ENCODE measurements at regions not wholly inside any gene's neighbourhood (a gene's known extent, or its start where the extent isn't known, plus 50 kb on each side); places are given as distances from the start of the nearest gene placed in this dataset.

- Histone ChIP-seq H3K36me3 (ENCODE audit: control insufficient read depth in 2 of 2, insufficient read depth in 2 of 2, low read length in 1 of 2) (no peaks in the 10 kb centered on the region), H3K9me3 (ENCODE audit: control insufficient read depth in 2 of 2, insufficient read depth in 1 of 2, low read length in 1 of 2) (no peaks in the 10 kb centered on the region), H3K4me3 (ENCODE audit: low read length in 2 of 2) (no peak overlapping the region), H3K4me1 (ENCODE audit: control insufficient read depth in 2 of 2, insufficient read depth in 2 of 2, low read length in 2 of 2) (no peaks in the 10 kb centered on the region), H3K27ac (ENCODE audit: low read depth in 1 of 2, low read length in 1 of 2) (no peak overlapping the region), H3K27me3 (ENCODE audit: control insufficient read depth in 2 of 2, insufficient read depth in 1 of 2, low read length in 1 of 2) (no peaks in the 10 kb centered on the region)
- DNase-seq (ENCODE audit: low read depth in 6 of 9, low spot score in 9 of 9), result no peak
Observed at GRCh38 chr4:125390727-125391126, 76.0 kb downstream of the FAT4 start.

DNA sequence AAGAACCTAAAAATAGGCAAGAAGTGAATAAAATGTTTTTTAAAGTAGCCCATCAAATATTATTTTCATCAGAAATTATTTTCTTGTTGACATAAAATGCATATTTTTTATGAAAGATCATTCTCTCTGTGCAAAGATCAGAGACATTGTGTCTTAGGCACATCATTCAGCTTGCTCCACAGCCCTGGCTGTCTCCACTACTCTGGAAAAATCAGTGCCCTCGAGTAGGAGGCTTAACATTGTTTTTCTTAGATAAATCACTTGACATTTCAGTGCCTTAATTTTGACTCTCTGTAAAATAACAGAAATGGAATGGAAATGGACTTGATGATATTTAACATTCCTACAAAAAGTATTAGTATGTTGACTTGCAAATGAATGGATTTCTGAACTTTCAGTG, 77.9 kb downstream of the FAT4 start:
- no peak for DNase-seq (ENCODE audit: low read depth in 6 of 9, low spot score in 9 of 9)
- Histone ChIP-seq H3K4me1 (ENCODE audit: control insufficient read depth in 2 of 2, insufficient read depth in 2 of 2, low read length in 2 of 2) (no peaks in the 10 kb centered on the region), H3K4me3 (ENCODE audit: low read length in 2 of 2) (no peak overlapping the region), H3K9me3 (ENCODE audit: control insufficient read depth in 2 of 2, insufficient read depth in 1 of 2, low read length in 1 of 2) (no peaks in the 10 kb centered on the region), H3K27ac (ENCODE audit: low read depth in 1 of 2, low read length in 1 of 2) (no peak overlapping the region), H3K36me3 (ENCODE audit: control insufficient read depth in 2 of 2, insufficient read depth in 2 of 2, low read length in 1 of 2) (no peaks in the 10 kb centered on the region), H3K27me3 (ENCODE audit: control insufficient read depth in 2 of 2, insufficient read depth in 1 of 2, low read length in 1 of 2) (no peaks in the 10 kb centered on the region)
- WGBS, result 80% methylated on average over 1 of the region's 1 CpG

DNA sequence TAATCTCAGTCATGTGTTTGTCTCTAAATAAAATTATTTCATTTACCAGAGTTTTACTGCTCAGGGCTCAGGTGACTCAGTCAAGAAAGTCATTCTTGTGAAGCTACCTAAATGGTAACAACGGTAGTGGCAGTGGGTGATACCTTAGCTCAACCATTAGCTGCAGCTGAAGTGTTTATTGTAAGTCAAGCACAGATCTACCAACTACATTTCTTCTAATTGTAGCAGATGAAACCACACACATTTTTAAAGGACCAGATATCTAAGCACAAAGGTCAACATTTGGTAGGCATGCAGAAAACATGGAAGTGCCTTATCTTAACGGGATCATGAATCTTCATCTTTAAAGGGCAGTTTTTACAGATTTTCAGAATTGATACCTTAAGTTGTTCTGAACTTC, 79.1 kb downstream of the FAT4 start:
- no peak overlapping the region for H3K4me3 ChIP-seq (ENCODE audit: low read length in 2 of 2)
- 89% methylated on average over 2 of the region's 2 CpGs for whole genome bisulfite sequencing
- H3K27me3 ChIP-seq (ENCODE audit: control insufficient read depth in 2 of 2, insufficient read depth in 1 of 2, low read length in 1 of 2), result no peaks in the 10 kb centered on the region
- H3K9me3 ChIP-seq (ENCODE audit: control insufficient read depth in 2 of 2, insufficient read depth in 1 of 2, low read length in 1 of 2), result no peaks in the 10 kb centered on the region
- DNase-seq (ENCODE audit: low read depth in 6 of 9, low spot score in 9 of 9), result no peak
- no peaks in the 10 kb centered on the region for H3K36me3 ChIP-seq (ENCODE audit: control insufficient read depth in 2 of 2, insufficient read depth in 2 of 2, low read length in 1 of 2)
- H3K27ac ChIP-seq (ENCODE audit: low read depth in 1 of 2, low read length in 1 of 2), result no peak overlapping the region
- no peaks in the 10 kb centered on the region for H3K4me1 ChIP-seq (ENCODE audit: control insufficient read depth in 2 of 2, insufficient read depth in 2 of 2, low read length in 2 of 2)

- 34% methylated on average over 2 of the region's 2 CpGs for WGBS
- Histone ChIP-seq H3K9me3 (ENCODE audit: control insufficient read depth in 2 of 2, insufficient read depth in 1 of 2, low read length in 1 of 2) (no peaks in the 10 kb centered on the region), H3K27ac (ENCODE audit: low read depth in 1 of 2, low read length in 1 of 2) (no peak overlapping the region), H3K27me3 (ENCODE audit: control insufficient read depth in 2 of 2, insufficient read depth in 1 of 2, low read length in 1 of 2) (no peaks in the 10 kb centered on the region), H3K36me3 (ENCODE audit: control insufficient read depth in 2 of 2, insufficient read depth in 2 of 2, low read length in 1 of 2) (no peaks in the 10 kb centered on the region), H3K4me3 (ENCODE audit: low read length in 2 of 2) (no peak overlapping the region), H3K4me1 (ENCODE audit: control insufficient read depth in 2 of 2, insufficient read depth in 2 of 2, low read length in 2 of 2) (no peaks in the 10 kb centered on the region)
- DNase-seq (ENCODE audit: low read depth in 6 of 9, low spot score in 9 of 9), result no peak
Observed at GRCh38 chr4:125397226-125397625, 82.5 kb downstream of the FAT4 start.

GRCh38 chr4:125398263-125399002, 83.7 kb downstream of the FAT4 start:
- Histone ChIP-seq H3K27me3 (ENCODE audit: control insufficient read depth in 2 of 2, insufficient read depth in 1 of 2, low read length in 1 of 2) (no peaks in the 10 kb centered on the region), H3K27ac (ENCODE audit: low read depth in 1 of 2, low read length in 1 of 2) (no peak overlapping the region), H3K36me3 (ENCODE audit: control insufficient read depth in 2 of 2, insufficient read depth in 2 of 2, low read length in 1 of 2) (no peaks in the 10 kb centered on the region), H3K4me1 (ENCODE audit: control insufficient read depth in 2 of 2, insufficient read depth in 2 of 2, low read length in 2 of 2) (no peaks in the 10 kb centered on the region), H3K4me3 (ENCODE audit: low read length in 2 of 2) (no peak overlapping the region), H3K9me3 (ENCODE audit: control insufficient read depth in 2 of 2, insufficient read depth in 1 of 2, low read length in 1 of 2) (no peaks in the 10 kb centered on the region)
- WGBS, result 80% methylated on average over 9 of the region's 9 CpGs
- no peak for DNase-seq (ENCODE audit: low read depth in 6 of 9, low spot score in 9 of 9)

DNA sequence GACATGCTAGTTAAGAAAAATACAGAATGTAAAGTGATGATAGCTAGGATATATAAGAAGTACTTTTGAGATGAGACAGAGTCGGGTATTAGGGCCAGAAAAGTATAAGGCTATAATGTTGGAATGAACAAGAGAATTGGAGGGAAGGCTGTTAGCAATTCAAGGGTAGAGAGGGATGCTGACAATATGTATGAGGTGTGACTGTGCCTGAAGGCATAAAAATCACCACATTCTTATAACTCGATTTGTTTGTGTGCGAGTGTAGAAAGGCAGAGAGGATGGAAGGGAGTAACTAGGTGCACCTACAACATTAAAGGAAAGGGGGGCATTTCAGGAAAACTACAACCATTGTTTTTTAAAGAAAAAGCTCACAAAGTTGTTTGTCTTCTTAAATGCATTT, 86.0 kb downstream of the FAT4 start:
- H3K4me3 ChIP-seq (ENCODE audit: low read length in 2 of 2), result no peak overlapping the region
- H3K4me1 ChIP-seq (ENCODE audit: control insufficient read depth in 2 of 2, insufficient read depth in 2 of 2, low read length in 2 of 2), result no peaks in the 10 kb centered on the region
- no peak overlapping the region for H3K27ac ChIP-seq (ENCODE audit: low read depth in 1 of 2, low read length in 1 of 2)
- H3K36me3 ChIP-seq (ENCODE audit: control insufficient read depth in 2 of 2, insufficient read depth in 2 of 2, low read length in 1 of 2), result no peaks in the 10 kb centered on the region
- 32% methylated on average over 3 of the region's 3 CpGs for WGBS
- H3K27me3 ChIP-seq (ENCODE audit: control insufficient read depth in 2 of 2, insufficient read depth in 1 of 2, low read length in 1 of 2), result no peaks in the 10 kb centered on the region
- H3K9me3 ChIP-seq (ENCODE audit: control insufficient read depth in 2 of 2, insufficient read depth in 1 of 2, low read length in 1 of 2), result no peaks in the 10 kb centered on the region
- DNase-seq (ENCODE audit: low read depth in 6 of 9, low spot score in 9 of 9), result no peak

GRCh38 chr4:125401784-125402183, 87.0 kb downstream of the FAT4 start:
- Histone ChIP-seq H3K27ac (ENCODE audit: low read depth in 1 of 2, low read length in 1 of 2) (no peak overlapping the region), H3K36me3 (ENCODE audit: control insufficient read depth in 2 of 2, insufficient read depth in 2 of 2, low read length in 1 of 2) (no peaks in the 10 kb centered on the region), H3K4me1 (ENCODE audit: control insufficient read depth in 2 of 2, insufficient read depth in 2 of 2, low read length in 2 of 2) (no peaks in the 10 kb centered on the region), H3K4me3 (ENCODE audit: low read length in 2 of 2) (no peak overlapping the region), H3K9me3 (ENCODE audit: control insufficient read depth in 2 of 2, insufficient read depth in 1 of 2, low read length in 1 of 2) (no peaks in the 10 kb centered on the region), H3K27me3 (ENCODE audit: control insufficient read depth in 2 of 2, insufficient read depth in 1 of 2, low read length in 1 of 2) (no peaks in the 10 kb centered on the region)
- DNase-seq (ENCODE audit: low read depth in 6 of 9, low spot score in 9 of 9), result no peak
- WGBS, result 92% methylated on average over 2 of the region's 2 CpGs

- Histone ChIP-seq H3K27ac (ENCODE audit: low read depth in 1 of 2, low read length in 1 of 2) (no peak overlapping the region), H3K27me3 (ENCODE audit: control insufficient read depth in 2 of 2, insufficient read depth in 1 of 2, low read length in 1 of 2) (no peaks in the 10 kb centered on the region), H3K9me3 (ENCODE audit: control insufficient read depth in 2 of 2, insufficient read depth in 1 of 2, low read length in 1 of 2) (peaks cover 0 to 6% of the 10 kb centered on the region in 2 donors), H3K4me3 (ENCODE audit: low read length in 2 of 2) (no peak overlapping the region), H3K4me1 (ENCODE audit: control insufficient read depth in 2 of 2, insufficient read depth in 2 of 2, low read length in 2 of 2) (no peaks in the 10 kb centered on the region), H3K36me3 (ENCODE audit: control insufficient read depth in 2 of 2, insufficient read depth in 2 of 2, low read length in 1 of 2) (no peaks in the 10 kb centered on the region)
- 72% methylated on average over 2 of the region's 2 CpGs for WGBS
- no peak for DNase-seq (ENCODE audit: low read depth in 6 of 9, low spot score in 9 of 9)
Observed at GRCh38 chr4:125420526-125420925, 105.8 kb downstream of the FAT4 start.

DNA sequence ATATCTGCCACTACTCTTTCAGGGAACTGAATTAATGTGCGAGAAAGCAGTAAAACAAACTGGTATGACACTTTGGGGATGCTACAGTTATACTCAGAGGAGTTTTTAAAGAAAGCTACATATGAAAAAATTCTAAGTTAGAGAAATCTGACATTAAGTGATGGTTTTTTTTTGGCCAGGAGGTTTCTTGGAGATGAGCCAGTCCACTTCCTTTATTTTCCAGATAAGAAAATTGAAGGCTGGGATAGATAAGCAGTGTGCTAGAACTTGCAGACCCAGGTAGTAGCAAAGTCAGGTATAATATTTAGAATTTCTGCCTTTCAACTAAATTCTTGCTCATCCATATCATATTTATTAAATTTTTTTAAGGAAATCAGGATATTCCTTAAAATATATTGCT, 106.8 kb downstream of the FAT4 start:
- H3K9me3 ChIP-seq (ENCODE audit: control insufficient read depth in 2 of 2, insufficient read depth in 1 of 2, low read length in 1 of 2), result peaks cover 0 to 6% of the 10 kb centered on the region in 2 donors
- WGBS, result 36% methylated on average over 1 of the region's 1 CpG
- DNase-seq (ENCODE audit: low read depth in 6 of 9, low spot score in 9 of 9), result no peak
- H3K36me3 ChIP-seq (ENCODE audit: control insufficient read depth in 2 of 2, insufficient read depth in 2 of 2, low read length in 1 of 2), result no peaks in the 10 kb centered on the region
- no peak overlapping the region for H3K27ac ChIP-seq (ENCODE audit: low read depth in 1 of 2, low read length in 1 of 2)
- H3K27me3 ChIP-seq (ENCODE audit: control insufficient read depth in 2 of 2, insufficient read depth in 1 of 2, low read length in 1 of 2), result no peaks in the 10 kb centered on the region
- no peak overlapping the region for H3K4me3 ChIP-seq (ENCODE audit: low read length in 2 of 2)
- H3K4me1 ChIP-seq (ENCODE audit: control insufficient read depth in 2 of 2, insufficient read depth in 2 of 2, low read length in 2 of 2), result no peaks in the 10 kb centered on the region
